Left lung (tissue), 4 donors: ENCODE measurements at regions not wholly inside any gene's neighbourhood (a gene's known extent, or its start where the extent isn't known, plus 50 kb on each side); places are given as distances from the start of the nearest gene placed in this dataset.

Experiments
- ATAC-seq: fragments of 200-7000 bp; cut with Tn5 transposase; one replicate; pipeline ENCODE4 v1.9.1; 2020; ENCODE audit warnings: moderate library complexity
- DNase-seq, 4 donors: peaks; one replicate each; pipeline ENCODE4 v3.0.0-alpha.2; 2013 to 2020
- H3K27ac ChIP-seq, 2 donors: fragments of 200-600 bp; sonication (generic) in 1 of 2; one replicate each; pipeline versions ENCODE4 v1.5.0 to v1.8.0; 2020 to 2021
- H3K27me3 ChIP-seq, 2 donors: fragments of 200-600 bp; sonication (generic) in 1 of 2; one replicate each; pipeline versions ENCODE4 v1.5.0 to v1.8.0; 2020 to 2021
- H3K36me3 ChIP-seq, 2 donors: fragments of 200-600 bp; sonication (generic) in 1 of 2; one replicate each; pipeline versions ENCODE4 v1.5.0 to v1.8.0; 2020 to 2021
- H3K4me1 ChIP-seq, 2 donors: fragments of 200-600 bp; one replicate each; pipeline ENCODE4 v1.8.0; 2021
- H3K4me3 ChIP-seq, 2 donors: fragments of 200-600 bp; sonication (generic) in 1 of 2; one replicate each; pipeline versions ENCODE4 v1.5.0 to v1.8.0; 2020 to 2021; ENCODE audit warnings: mild to moderate bottlenecking in 1 of 2
- H3K9me3 ChIP-seq, 2 donors: fragments of 200-600 bp; sonication (generic) in 1 of 2; one replicate each; pipeline versions ENCODE4 v1.5.0 to v1.8.0; 2020 to 2021
- CTCF ChIP-seq, 2 donors: fragments of 200-600 bp; sonication (generic) in 1 of 2; IDR thresholded peaks; one replicate each; pipeline versions ENCODE4 v1.5.0 to v1.8.0; 2021; ENCODE audit warnings: antibody characterized with exemption in 2 of 2
- intact Hi-C, 2 donors: fragments of 100-400 bp; cut with DNase I; formaldehyde crosslinking; loops; one replicate each; pipeline versions ENCODE4 v1.11.2 to v1.14.2; 2022
- donor health status: DM: no; HTN: yes; CAD: no.
- donor health status: DM: no; HTN: no; CAD: no.

GRCh38 chr1:30033256-30034104 is 689.9 kb downstream of the MATN1 start:
- H3K4me3 ChIP-seq: no peak overlapping the region
- TF ChIP-seq CTCF (IDR thresholded peaks at IDR 0.05): no peak
- no peaks in the 10 kb centered on the region for H3K9me3 ChIP-seq
- DNase-seq (no peak), ATAC-seq (no peak)
- intact Hi-C loops: no loop called here
- no peak overlapping the region for H3K27ac ChIP-seq
- no peaks in the 10 kb centered on the region for H3K36me3 ChIP-seq
- no peaks in the 10 kb centered on the region for H3K4me1 ChIP-seq
- peaks cover 0 to 25% of the 10 kb centered on the region in 2 donors for H3K27me3 ChIP-seq

- H3K36me3 ChIP-seq: no peaks in the 10 kb centered on the region
- intact Hi-C loops: no loop called here
These were observed 691.1 kb downstream of the MATN1 start for GRCh38 chr1:30032302-30032701.

GRCh38 chr1:30029677-30030076 is 693.7 kb downstream of the MATN1 start:
- no peak for TF ChIP-seq CTCF (IDR thresholded peaks at IDR 0.05)
- intact Hi-C loops: no loop called here
- Histone ChIP-seq H3K4me1 (no peaks in the 10 kb centered on the region), H3K27ac (no peak overlapping the region), H3K27me3 (peaks cover 0 to 18% of the 10 kb centered on the region in 2 donors), H3K36me3 (no peaks in the 10 kb centered on the region), H3K4me3 (no peak overlapping the region), H3K9me3 (no peaks in the 10 kb centered on the region)
- ATAC-seq (no peak), DNase-seq (no peak)

More at GRCh38 chr1:30032302-30032701, 691.1 kb downstream of the MATN1 start:
- no peak overlapping the region for H3K27ac ChIP-seq
- peaks cover 0 to 25% of the 10 kb centered on the region in 2 donors for H3K27me3 ChIP-seq
- no peak overlapping the region for H3K4me3 ChIP-seq
- no peak for ATAC-seq
- H3K4me1 ChIP-seq: no peaks in the 10 kb centered on the region
- DNase-seq: no peak
- TF ChIP-seq CTCF (IDR thresholded peaks at IDR 0.05): no peak
- H3K9me3 ChIP-seq: no peaks in the 10 kb centered on the region

GRCh38 chr1:30028939-30029338 is 694.4 kb downstream of the MATN1 start:
- intact Hi-C loops: no loop called here
- Histone ChIP-seq H3K4me1 (no peaks in the 10 kb centered on the region), H3K27me3 (peaks cover 0 to 18% of the 10 kb centered on the region in 2 donors)

More at GRCh38 chr1:30028939-30029338, 694.4 kb downstream of the MATN1 start:
- no peak for DNase-seq
- no peak overlapping the region for H3K27ac ChIP-seq
- H3K9me3 ChIP-seq: no peaks in the 10 kb centered on the region
- ATAC-seq: no peak
- H3K4me3 ChIP-seq: no peak overlapping the region
- no peak for TF ChIP-seq CTCF (IDR thresholded peaks at IDR 0.05)
- H3K36me3 ChIP-seq: no peaks in the 10 kb centered on the region
